ENCODE measurements at regions not wholly inside any gene's neighbourhood (a gene's known extent, or its start where the extent isn't known, plus 50 kb on each side); places are given as distances from the start of the nearest gene placed in this dataset.

DNA sequence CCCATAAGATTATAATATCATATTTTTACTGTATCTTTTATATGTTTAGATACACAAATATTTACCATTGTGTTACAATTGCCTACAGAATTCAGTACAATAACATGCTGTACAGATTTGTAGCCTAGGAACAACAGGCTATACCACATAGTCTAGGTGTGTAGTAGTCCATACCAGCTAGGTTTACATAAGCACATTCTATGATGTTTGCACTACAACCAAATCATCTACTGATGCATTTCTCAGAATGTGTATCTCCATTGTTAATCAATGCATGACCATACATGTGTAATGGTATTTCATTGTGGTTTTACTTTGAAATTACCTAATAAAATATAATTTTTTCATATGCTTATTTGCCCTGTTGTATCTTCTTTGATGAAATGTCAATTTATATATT, 288.1 kb upstream of the PCDH10 start:
- Mint-ChIP-seq H3K36me3 (no peaks in the 10 kb centered on the region), H3K4me3 (no peak overlapping the region), H3K27ac (no peak overlapping the region), H3K9me3 (no peaks in the 10 kb centered on the region), H3K27me3 (ENCODE audit: low read depth) (no peaks in the 10 kb centered on the region), H3K4me1 (no peaks in the 10 kb centered on the region)
- TF ChIP-seq, protein P1, sequence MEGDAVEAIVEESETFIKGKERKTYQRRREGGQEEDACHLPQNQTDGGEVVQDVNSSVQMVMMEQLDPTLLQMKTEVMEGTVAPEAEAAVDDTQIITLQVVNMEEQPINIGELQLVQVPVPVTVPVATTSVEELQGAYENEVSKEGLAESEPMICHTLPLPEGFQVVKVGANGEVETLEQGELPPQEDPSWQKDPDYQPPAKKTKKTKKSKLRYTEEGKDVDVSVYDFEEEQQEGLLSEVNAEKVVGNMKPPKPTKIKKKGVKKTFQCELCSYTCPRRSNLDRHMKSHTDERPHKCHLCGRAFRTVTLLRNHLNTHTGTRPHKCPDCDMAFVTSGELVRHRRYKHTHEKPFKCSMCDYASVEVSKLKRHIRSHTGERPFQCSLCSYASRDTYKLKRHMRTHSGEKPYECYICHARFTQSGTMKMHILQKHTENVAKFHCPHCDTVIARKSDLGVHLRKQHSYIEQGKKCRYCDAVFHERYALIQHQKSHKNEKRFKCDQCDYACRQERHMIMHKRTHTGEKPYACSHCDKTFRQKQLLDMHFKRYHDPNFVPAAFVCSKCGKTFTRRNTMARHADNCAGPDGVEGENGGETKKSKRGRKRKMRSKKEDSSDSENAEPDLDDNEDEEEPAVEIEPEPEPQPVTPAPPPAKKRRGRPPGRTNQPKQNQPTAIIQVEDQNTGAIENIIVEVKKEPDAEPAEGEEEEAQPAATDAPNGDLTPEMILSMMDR (IDR thresholded peaks at IDR 0.05; ENCODE audit: unreplicated experiment): no peak
- DNase-seq (ENCODE audit: low spot score in 2 of 2, unreplicated experiment in 2 of 2): no peak

DNA sequence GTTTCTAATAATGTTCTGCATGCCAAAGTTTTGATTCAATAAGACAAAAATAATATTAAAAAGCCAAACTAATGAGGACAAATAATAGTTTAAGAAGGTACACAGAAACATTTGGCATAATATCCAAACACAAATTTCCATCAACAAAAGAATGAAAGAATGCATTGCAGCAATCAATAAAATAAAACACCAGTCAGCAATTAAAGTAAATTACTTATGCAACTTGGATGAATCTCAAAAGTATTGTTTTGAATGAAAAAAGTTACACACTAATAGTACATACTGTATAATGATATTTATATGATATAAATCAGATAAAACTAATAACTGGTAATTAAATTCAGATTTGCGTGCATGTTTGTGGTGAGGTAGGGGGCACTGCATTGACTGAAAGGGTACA, 285.5 kb upstream of the PCDH10 start:
- H3K4me1 Mint-ChIP-seq: no peaks in the 10 kb centered on the region
- H3K36me3 Mint-ChIP-seq: no peaks in the 10 kb centered on the region
- no peak overlapping the region for H3K27ac Mint-ChIP-seq
- TF ChIP-seq, protein P1 (IDR thresholded peaks at IDR 0.05; ENCODE audit: unreplicated experiment): no peak
- no peak overlapping the region for H3K4me3 Mint-ChIP-seq
- DNase-seq (ENCODE audit: low spot score in 2 of 2, unreplicated experiment in 2 of 2): no peak
- H3K27me3 Mint-ChIP-seq (ENCODE audit: low read depth): no peaks in the 10 kb centered on the region
- peaks cover 2% of the 10 kb centered on the region for H3K9me3 Mint-ChIP-seq

DNA sequence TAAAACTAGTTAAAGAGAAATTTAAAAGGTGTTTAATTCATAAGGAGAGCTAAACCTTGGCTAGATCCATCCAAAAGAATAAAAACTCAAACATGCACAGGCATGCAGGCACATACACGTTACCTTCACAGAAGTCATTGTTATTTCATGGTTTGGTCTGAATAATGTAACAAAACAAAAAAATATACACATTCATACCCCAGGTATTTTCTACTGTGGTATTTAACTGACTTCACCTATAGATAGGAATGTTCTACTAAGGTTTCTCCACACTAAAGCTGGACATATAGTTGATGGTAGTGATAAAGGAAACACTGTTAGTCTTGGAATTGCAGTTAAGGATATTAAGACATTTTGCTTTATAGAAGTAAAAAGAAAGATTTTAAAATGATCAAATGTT, 283.6 kb upstream of the PCDH10 start:
- no peak overlapping the region for H3K4me3 Mint-ChIP-seq
- no peak for DNase-seq (ENCODE audit: low spot score in 2 of 2, unreplicated experiment in 2 of 2)
- H3K9me3 Mint-ChIP-seq: peaks cover 2% of the 10 kb centered on the region
- TF ChIP-seq, protein P1 (IDR thresholded peaks at IDR 0.05; ENCODE audit: unreplicated experiment): no peak
- no peaks in the 10 kb centered on the region for H3K4me1 Mint-ChIP-seq
- no peaks in the 10 kb centered on the region for H3K27me3 Mint-ChIP-seq (ENCODE audit: low read depth)
- no peaks in the 10 kb centered on the region for H3K36me3 Mint-ChIP-seq
- no peak overlapping the region for H3K27ac Mint-ChIP-seq

DNA sequence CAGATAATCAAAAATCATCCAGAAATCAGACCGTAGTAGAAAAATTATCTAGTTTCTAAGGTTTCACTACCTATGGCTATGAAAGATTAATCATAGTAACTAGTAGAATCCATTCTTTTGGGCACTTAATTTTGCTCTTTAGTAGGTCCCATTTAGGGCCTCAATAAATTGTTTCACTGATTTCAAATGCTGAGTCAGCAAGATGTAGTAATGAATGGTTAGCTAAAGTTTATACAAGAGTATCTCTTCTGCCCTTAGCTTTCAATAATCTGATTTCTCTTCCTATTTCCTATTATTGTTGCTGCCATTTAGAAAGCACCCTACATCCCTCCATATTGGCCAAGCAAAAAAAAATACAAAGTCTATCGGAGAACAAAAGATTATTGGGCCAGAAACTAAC, 283.2 kb upstream of the PCDH10 start:
- Mint-ChIP-seq H3K4me1 (no peaks in the 10 kb centered on the region), H3K4me3 (no peak overlapping the region), H3K27ac (no peak overlapping the region), H3K27me3 (ENCODE audit: low read depth) (no peaks in the 10 kb centered on the region), H3K9me3 (peaks cover 2% of the 10 kb centered on the region), H3K36me3 (no peaks in the 10 kb centered on the region)
- TF ChIP-seq, protein P1 (IDR thresholded peaks at IDR 0.05; ENCODE audit: unreplicated experiment): no peak
- DNase-seq (ENCODE audit: low spot score in 2 of 2, unreplicated experiment in 2 of 2): no peak

DNA sequence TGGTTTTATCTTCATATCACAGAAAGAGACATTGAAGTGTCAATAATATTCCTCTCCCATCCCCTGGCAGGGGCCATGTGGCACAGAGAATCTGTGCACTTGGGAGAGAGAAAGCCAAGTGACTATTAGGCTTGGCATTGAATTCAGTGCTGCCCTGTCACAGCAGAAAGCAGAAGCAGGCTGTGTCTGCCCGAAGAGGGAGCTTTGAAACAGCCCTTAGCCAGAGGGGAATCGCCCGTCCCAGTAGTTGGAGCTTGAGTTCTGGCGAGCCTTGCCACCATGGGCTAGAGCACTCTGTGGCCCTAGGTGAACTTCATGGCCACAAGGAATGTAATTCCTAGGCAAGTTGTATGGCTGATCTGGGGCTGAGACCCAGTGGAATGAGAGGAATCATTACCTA, 282.5 kb upstream of the PCDH10 start:
- Mint-ChIP-seq H3K36me3 (no peaks in the 10 kb centered on the region), H3K9me3 (peaks cover 2% of the 10 kb centered on the region), H3K4me3 (no peak overlapping the region), H3K4me1 (no peaks in the 10 kb centered on the region), H3K27ac (no peak overlapping the region), H3K27me3 (ENCODE audit: low read depth) (no peaks in the 10 kb centered on the region)
- TF ChIP-seq, protein P1 (IDR thresholded peaks at IDR 0.05; ENCODE audit: unreplicated experiment): no peak
- DNase-seq (ENCODE audit: low spot score in 2 of 2, unreplicated experiment in 2 of 2): no peak

DNA sequence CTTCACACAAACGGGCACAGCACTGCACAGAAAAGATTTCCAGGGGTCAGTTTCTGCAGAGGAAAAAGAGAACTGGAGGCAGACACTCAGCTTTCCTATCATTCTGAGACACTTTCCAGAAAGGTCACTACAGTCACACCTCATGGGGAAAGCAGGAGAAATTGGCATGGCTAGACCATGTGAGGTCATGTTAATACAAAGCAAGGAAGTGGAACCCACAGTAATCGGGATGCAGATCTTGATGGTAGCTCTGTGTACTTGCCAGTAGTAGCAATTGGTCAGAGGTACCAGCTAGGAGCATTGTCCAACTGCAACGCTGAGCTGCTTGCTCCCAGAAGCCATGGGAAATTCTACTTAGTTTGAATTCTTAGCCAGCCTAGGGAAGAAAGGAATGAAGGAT, 255.3 kb upstream of the PCDH10 start:
- H3K36me3 Mint-ChIP-seq: no peaks in the 10 kb centered on the region
- TF ChIP-seq, protein P1 (IDR thresholded peaks at IDR 0.05; ENCODE audit: unreplicated experiment): no peak
- no peak for DNase-seq (ENCODE audit: low spot score in 2 of 2, unreplicated experiment in 2 of 2)
- H3K4me1 Mint-ChIP-seq: peaks cover 6% of the 10 kb centered on the region
- no peak overlapping the region for H3K4me3 Mint-ChIP-seq
- H3K27ac Mint-ChIP-seq: no peak overlapping the region
- peaks cover 5% of the 10 kb centered on the region for H3K9me3 Mint-ChIP-seq
- no peaks in the 10 kb centered on the region for H3K27me3 Mint-ChIP-seq (ENCODE audit: low read depth)
